Left ventricle myocardium inferior (tissue), 1 donor: ENCODE measurements at regions not wholly inside any gene's neighbourhood (a gene's known extent, or its start where the extent isn't known, plus 50 kb on each side); places are given as distances from the start of the nearest gene placed in this dataset.

Experiments used
- DNase-seq: peaks from one replicate; pipeline ENCODE4 v3.0.0-alpha.2; 2020
- H3K27ac ChIP-seq: fragments of 200-600 bp; replicated peaks from 2 replicates; pipeline ENCODE4 v1.8.0; 2021
- H3K27me3 ChIP-seq: fragments of 200-600 bp; 2 replicates; pipeline ENCODE4 v1.8.0; 2021; ENCODE audit warnings: low read depth
- H3K36me3 ChIP-seq: fragments of 200-600 bp; 2 replicates; pipeline ENCODE4 v1.8.0; 2021
- H3K4me1 ChIP-seq: fragments of 200-600 bp; 2 replicates; pipeline ENCODE4 v1.8.0; 2021
- H3K4me3 ChIP-seq: fragments of 200-600 bp; 2 replicates; pipeline ENCODE4 v1.8.0; 2021; ENCODE audit warnings: mild to moderate bottlenecking, moderate library complexity
- H3K9me3 ChIP-seq: fragments of 200-600 bp; replicated peaks from 2 replicates; pipeline ENCODE4 v1.8.0; 2021
- CTCF ChIP-seq: fragments of 200-600 bp; IDR thresholded peaks from 2 replicates; pipeline ENCODE4 v1.8.0; 2021; ENCODE audit warnings: antibody characterized with exemption, mild to moderate bottlenecking, borderline replicate concordance
- intact Hi-C: fragments of 100-400 bp; cut with micrococcal nuclease; formaldehyde crosslinking; loops from one replicate; pipeline ENCODE4 v1.11.0; 2022
- donor health status: DM: no; HTN: yes; CAD: no; lungs with severe emphysema.

DNA sequence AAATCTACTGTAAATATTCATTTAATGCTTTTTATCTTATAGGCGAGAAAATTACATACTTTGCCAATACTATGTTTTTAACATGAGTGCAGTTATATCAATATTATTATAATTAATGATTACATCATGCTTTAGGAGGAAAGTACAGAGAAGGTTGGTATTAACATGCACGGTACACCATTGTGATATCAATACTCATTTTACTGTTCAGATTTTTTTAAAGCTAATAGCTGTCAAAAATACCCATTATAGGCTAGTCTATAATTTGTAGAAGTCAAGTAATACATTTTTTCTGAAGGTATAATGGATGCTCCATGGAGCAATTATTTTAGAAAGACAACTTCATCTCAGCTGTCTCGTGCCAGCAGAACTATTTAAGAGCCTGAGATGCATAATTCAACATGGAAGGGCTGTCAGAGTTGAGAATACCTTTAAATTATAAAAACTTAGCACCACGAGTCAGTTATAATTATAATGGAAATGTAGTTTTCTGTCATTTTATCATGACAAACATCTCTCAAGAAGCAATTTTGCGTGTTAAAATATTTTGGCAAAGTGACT, 1641.7 kb upstream of the ACVR2A start:
- Histone ChIP-seq H3K4me1 (no peaks in the 10 kb centered on the region), H3K27me3 (no peaks in the 10 kb centered on the region)
- DNase-seq, result no peak

GRCh38 chr2:146193619-146194018, 1651.2 kb upstream of the ACVR2A start:
- Histone ChIP-seq H3K9me3 (no peaks in the 10 kb centered on the region), H3K4me3 (no peak overlapping the region), H3K27me3 (no peaks in the 10 kb centered on the region), H3K4me1 (no peaks in the 10 kb centered on the region), H3K27ac (no peak overlapping the region), H3K36me3 (no peaks in the 10 kb centered on the region)
- no peak for DNase-seq
- intact Hi-C loops, result no loop called here
- no peak for TF ChIP-seq CTCF

More for the DNA sequence above, 1641.7 kb upstream of the ACVR2A start:
- H3K9me3 ChIP-seq, result no peaks in the 10 kb centered on the region
- intact Hi-C loops, result no loop called here
- no peak overlapping the region for H3K4me3 ChIP-seq
- no peak for TF ChIP-seq CTCF
- H3K36me3 ChIP-seq, result no peaks in the 10 kb centered on the region
- H3K27ac ChIP-seq, result no peak overlapping the region

GRCh38 chr2:146189541-146189940, 1655.3 kb upstream of the ACVR2A start:
- no peak for TF ChIP-seq CTCF
- no peak overlapping the region for H3K27ac ChIP-seq
- H3K4me1 ChIP-seq, result no peaks in the 10 kb centered on the region
- no peak overlapping the region for H3K4me3 ChIP-seq
- DNase-seq, result no peak
- intact Hi-C loops, result no loop called here
- H3K27me3 ChIP-seq, result no peaks in the 10 kb centered on the region
- no peaks in the 10 kb centered on the region for H3K36me3 ChIP-seq
- no peaks in the 10 kb centered on the region for H3K9me3 ChIP-seq

- intact Hi-C loops, result no loop called here
- Histone ChIP-seq H3K27ac (no peak overlapping the region), H3K4me3 (no peak overlapping the region), H3K27me3 (no peaks in the 10 kb centered on the region), H3K36me3 (no peaks in the 10 kb centered on the region), H3K9me3 (peaks cover 46% of the 10 kb centered on the region), H3K4me1 (no peaks in the 10 kb centered on the region)
- DNase-seq, result no peak
- TF ChIP-seq CTCF, result no peak
These were observed 1654.0 kb upstream of the ZEB2 start for GRCh38 chr2:146173934-146174333.

DNA sequence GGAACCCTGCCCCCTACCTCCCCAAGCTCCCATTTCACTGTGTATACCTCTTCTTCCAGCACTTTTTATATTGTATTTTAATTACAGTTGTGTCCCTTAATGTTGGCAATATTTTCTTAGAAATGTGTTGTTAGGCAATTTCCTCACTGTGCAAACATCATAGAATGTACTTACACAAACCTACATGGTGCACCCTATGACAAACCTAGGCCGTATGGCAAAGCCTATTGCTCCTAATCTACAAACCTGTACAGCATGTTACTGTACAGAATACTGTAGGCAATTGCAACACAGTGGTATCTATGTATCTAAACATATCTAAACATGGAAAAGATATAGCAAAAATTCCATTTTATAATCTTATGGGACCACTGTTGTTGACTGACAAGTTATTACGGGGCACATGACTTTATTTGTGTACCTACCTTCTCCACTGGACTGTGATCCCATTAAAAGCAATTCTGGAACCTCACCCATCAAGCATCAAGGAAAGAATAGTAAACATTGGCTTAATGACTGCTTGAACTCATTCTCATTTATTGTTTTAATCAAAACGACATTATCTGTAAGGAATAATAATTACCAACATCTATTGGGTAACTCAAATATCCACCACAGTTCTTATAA, 1641.5 kb upstream of the ZEB2 start:
- H3K27me3 ChIP-seq, result no peaks in the 10 kb centered on the region
- H3K27ac ChIP-seq, result no peak overlapping the region
- H3K9me3 ChIP-seq, result no peaks in the 10 kb centered on the region
- TF ChIP-seq CTCF, result no peak
- no peaks in the 10 kb centered on the region for H3K36me3 ChIP-seq
- no peak overlapping the region for H3K4me3 ChIP-seq
- H3K4me1 ChIP-seq, result no peaks in the 10 kb centered on the region
- intact Hi-C loops, result no loop called here
- DNase-seq, result no peak
